ENCODE measurements at regions not wholly inside any gene's neighbourhood (a gene's known extent, or its start where the extent isn't known, plus 50 kb on each side); places are given as distances from the start of the nearest gene placed in this dataset.

DNA sequence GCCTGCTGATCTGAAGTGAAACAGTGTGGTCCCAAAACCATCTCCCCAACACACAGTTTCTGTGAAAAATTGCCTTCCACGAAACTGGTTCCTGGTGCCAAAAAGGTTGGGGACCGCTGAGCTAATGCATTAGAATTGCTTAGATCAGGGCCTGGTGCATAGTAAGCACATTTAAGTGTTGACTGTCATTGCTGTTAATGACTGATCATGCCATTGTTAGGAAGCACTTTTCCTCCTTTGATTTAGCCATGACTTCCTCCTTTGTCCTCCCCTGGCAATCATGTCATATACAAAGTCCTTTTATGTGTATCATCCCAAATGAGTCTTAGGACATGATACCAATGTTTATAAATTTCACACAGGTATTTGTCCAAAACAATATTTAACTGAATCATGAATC is 81.5 kb upstream of the ATP11B start:
- DNase-seq, result no peak

DNA sequence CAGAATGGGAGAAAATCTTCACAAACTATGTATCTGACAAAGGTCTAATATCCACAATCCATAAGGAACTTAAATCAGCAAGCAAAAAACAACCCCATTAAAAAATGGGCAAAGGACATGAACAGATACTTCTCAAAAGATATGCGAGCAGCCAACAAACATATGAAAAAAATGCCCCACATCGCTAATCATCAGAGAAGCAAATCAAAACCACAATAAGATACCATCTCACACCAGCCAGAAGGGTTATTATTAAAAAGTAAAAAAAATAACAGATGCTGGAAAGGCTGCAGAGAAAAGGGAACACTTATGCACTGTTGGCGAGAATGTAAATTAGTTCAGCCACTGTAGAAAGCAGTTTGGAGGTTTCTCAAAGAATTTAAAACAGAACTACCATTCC is 80.2 kb upstream of the ATP11B start:
- no peak for DNase-seq

DNA sequence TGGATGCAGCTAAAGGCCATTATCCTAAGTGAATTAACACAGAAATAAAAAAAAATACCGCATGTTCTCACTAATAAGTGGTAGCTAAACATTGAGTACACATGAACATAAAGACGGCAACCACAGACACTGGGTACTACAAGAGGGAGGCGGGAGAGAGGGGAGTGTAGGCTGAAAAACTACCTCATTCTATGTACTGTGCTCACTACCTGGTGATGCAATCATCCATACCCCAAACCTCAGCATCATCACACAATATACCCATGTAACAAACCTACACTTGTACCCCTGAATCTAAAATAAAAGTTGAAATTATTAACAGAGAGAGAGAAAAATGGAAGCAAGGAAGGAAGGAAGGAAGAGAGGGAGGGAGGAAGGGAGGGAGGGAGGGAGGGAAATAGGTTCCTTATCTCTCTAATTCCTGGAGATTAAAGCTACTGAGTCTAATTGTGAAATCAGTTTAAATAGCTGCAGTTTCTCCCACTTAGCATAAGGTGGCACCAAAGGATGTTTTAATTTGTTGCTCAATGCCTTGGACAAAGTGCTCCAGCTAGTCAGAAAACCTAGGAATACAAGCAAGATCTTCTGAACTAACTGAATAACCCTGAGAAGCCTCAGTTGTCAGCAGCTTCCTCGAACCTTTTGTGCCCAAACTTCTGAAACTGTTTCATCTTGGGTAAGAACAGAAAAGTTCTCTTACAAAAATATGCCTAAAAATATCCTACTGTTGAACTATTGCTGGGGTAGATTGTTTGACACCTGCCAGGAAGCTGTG is 79.4 kb upstream of the ATP11B start:
- peak; percentile 84 to 89 for DNase-seq

DNA sequence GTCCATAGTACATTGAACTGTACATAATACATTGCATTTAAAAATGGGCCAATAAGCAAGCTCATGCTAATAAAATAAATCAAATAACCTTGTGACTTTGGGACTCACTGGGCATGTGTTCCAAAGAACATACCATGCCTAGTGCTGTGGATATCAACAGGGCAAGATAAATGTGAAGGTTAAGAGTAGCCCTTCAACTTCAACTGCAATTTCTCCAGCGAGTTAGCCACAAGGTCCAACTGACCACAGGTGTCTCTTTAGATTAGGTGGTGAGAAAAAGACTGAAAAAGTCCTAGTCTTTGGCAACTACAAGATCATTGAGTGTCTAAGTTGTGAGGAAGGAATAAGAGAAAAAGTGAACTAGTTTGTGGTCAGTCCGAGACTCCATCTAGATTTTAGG is 78.3 kb upstream of the ATP11B start:
- no peak for DNase-seq

DNA sequence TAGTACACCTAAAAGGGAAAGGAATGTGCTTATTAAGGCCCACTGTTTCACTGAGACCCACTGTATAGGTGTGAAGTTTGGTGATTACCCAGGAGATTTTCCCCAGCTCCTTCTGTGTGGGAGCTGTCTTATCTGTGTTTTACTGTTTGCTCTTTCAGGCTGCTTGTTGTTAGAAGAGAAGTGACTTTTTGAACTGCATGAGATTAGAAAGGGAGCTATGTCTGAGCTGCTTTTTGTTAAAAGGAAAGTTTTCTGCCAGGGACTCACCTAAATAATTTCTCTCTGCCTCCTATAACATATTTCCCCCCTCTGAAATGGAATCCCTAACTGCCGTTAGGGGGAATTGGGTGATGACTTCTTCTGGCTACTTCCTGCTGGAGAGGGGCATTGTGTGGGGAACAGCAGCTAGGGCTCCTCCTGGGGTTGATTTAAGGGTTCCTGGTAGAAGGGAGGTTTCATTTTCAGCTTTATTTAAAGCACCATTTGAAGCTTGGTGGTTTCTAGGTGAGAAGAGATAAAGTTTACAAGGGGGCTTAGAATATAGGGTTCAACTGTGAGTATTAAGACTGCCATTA is 77.1 kb upstream of the ATP11B start:
- no peak for DNase-seq

DNA sequence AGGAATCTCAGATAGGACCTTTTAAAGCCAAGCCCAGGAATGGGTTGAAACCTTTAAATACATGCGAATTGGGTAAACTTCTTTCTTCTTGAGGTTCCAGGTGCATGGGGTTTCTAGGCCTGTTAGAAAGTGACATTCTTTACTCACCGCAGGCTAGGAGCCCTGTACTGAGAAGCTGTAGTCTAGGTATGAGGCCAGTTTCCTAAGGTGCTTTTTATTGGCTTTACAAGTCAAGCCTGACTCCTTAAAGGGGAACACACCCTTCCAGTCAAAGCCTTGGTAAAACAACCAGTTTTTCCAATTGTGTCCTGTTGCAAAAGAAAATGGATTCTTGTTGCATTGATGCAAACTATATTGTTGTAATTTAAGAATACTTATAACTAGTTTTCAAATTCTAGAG is 76.1 kb upstream of the ATP11B start:
- DNase-seq, result no peak

DNA sequence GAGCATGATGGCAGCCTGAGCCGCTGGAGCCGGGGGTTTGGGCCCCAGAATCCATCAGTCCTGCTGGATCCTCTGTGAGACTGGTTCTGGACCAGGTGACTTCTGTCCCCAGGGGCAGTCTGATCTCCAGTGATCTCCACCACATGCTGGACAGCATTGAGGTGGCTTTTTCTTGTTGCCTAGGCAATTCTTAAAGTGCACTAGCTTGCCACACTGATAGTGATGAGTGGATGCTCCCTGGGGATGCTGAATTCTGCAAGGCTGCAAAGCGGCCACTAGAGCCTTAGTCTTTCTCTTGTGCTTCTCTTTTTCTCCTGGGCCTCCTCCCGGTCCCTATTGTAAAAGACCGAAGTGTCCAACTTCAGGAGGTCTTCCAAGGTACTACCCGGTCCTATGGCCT is 70.4 kb upstream of the ATP11B start:
- no peak for DNase-seq

DNA sequence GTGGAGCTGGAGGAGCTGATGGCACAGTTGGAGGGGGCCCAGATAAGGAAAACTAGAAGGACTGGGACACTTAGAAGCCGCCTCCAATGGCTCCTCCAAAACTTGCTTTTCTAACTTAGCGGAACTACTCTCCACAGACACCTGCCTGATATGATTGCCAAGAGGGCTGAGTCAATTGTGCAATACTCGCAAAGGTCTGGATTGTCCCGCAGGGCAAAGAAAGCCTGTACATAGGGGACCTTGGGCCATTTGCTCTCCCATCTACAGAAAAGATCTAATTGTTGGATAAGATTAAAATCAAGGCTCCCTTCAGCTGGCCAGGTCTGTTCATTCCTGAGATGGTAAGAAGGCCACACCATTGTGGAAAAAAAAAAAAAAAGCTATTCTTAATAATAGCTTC is 69.7 kb upstream of the ATP11B start:
- no peak for DNase-seq

DNA sequence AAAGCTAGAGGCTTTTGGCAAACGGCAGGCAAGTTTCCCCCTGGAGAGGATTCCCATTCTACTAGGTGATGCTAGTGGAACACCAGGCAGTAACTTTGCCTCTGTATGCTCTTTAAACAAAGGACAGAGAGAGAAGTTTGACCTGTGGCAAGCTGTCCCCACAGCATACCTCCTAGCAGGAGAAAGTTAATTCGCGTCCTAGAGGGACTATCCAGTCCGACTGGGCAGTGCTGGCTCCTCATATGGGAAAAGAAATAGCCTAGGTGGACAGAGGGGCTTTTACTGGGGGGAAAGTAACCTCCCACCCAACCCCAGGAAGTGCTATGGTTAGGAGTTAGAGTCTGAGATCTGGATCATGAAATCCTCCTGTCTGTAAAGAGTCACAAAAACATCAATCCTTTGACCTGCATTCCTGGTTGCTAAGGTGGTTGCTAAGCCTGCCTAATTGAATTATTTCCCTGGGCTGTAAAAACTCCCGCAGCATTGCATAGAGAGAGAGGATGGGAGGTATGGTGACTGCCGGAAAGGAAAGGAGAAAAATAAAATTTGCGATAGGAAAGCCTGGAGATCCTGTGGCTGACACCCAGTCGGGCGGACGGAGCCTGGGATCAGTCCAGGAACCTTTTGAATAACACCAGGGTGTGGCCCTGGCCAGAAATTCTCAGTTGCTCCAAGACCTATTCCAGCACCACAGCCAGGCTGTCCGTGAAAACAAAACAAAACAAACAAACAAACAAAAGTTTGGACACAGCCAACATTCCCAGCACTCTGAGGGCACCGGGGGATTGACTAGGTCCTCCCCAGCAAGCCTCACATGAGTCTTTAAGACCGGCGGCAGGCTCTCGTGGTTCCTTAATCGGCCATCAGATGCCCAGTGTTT is 67.7 kb upstream of the ATP11B start:
- DNase-seq, result no peak

DNA sequence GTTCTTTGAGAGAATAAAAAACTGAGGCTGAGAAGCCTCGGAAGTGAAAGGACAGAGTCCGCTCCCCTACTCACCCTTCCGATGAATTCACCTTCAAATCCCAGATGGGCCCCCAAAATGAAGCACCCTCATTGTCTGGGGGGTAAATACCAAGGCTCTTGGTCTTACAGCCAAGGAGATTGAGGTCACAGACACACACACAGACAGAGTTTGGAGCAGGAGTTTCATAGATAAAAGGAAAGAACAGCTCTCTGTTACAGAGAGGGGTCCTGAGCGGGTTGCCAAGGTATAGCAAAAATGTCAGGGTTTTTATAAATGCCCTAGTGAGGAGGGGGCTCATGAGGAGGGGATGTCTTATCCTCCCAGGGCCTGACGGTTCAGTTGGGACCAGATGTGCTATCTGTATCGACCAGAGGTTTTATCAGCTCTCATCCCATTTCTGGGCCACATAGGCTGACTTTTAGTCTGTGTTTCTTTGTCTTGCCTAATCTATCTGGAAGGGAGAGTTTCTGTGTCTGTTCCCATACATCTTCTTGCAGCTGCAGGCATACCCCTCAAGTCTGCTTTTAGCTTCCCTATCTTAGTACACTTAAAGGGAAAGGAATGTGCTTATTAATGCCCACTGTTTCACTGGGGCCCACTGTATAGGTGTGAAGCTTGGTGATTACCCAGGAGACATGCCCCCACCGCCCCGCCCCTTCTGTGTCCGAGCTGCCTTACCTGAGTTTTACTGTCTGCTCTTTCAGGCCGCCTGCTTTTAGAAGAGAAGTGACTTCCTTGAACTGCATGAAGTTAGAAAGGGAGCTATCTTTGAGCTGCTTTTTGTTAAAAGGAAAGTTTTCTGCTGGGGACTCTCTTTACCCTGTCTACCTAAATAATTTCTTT is 66.8 kb upstream of the ATP11B start:
- no peak for DNase-seq

DNA sequence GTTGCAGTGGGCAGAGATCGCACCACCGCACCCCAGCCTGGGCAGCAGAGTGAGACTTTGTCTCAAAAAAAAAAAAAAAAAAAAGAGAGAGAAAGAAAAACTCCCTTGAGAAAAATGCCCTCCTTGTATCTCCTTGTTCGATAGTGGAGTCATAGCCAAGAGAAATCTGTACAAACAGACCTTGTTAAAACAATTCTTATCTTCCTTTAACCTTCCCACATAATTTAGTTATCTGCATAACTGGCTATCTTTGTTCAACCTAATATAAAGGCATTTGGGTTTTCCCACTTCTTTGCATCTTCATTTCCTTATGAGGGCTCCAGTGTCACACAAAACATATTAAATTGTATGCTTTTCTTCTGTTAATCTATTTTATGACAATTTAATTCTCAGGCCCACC is 65.1 kb upstream of the ATP11B start:
- DNase-seq, result no peak

DNA sequence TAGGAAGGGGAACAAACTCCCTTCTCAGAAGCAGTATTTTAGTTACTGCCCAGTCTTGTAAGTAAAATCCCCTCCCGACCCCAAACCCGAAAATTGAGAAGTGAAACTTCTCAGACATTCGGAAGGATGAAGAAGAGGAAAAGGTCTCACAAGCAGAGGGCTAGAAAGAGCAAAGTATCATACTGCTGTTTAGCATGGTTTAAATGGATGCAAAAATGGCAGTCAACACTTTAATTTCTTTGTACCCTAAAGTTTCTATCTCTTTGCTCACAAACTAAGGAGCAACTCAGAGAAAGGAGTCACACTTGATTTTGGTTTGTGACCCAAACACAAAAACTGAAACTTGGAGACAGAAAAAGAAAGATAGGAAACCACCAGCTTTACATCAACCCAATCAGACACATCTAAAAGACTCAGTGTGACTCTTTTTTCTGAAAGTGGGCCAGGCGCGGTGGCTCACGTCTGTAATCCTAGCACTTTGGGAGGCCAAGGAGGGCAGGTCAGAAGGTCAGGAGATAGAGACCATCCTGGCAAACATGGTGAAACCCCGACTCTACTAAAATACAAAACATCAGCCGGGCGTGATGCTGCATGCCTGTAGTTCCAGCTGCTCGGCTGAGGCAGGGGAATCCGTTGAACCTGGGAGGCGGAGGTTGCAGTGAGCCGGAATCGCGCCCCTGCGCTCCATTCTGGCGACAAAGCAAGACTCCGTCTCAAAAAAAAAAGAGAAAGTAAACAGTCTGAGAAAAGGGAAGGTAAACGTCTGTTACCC is 63.2 kb upstream of the ATP11B start:
- DNase-seq, result no peak

DNA sequence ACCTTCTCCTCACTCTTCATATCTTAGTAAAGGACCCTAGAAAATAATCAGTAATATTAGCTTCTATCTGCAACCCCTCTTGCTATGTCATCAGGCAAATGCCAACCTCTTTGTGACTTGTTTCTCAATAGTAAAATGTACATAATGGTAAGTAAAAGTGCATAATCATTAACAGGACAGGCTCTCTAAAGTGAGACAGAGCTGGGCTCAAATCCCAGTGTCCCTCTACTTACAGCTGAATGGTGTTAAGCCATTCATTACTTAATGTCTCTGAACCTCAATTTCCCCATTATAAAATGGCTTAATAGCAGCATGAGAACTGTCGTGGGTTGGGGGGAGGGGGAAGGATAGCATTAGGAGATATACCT is 62.6 kb upstream of the ATP11B start:
- no peak for DNase-seq

DNA sequence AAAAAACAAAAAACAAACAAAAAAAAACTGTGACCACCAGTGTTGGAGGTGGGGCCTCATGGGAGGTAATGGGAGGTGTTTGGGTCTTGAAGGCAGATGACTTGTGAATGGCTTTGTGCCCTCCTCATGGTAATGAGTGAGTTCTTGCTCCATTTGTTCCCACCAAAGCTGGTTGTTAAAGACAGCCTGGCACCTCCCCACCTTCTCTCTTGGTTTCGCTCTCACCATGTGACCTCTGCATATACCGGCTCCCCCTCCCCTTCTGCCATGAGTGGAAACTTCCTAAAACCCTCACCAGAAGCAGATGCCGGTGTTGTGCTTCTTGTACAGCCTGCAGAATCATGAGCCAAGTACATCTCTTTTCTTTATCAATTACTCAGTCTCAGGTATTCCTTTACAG is 61.5 kb upstream of the ATP11B start:
- no peak for DNase-seq

DNA sequence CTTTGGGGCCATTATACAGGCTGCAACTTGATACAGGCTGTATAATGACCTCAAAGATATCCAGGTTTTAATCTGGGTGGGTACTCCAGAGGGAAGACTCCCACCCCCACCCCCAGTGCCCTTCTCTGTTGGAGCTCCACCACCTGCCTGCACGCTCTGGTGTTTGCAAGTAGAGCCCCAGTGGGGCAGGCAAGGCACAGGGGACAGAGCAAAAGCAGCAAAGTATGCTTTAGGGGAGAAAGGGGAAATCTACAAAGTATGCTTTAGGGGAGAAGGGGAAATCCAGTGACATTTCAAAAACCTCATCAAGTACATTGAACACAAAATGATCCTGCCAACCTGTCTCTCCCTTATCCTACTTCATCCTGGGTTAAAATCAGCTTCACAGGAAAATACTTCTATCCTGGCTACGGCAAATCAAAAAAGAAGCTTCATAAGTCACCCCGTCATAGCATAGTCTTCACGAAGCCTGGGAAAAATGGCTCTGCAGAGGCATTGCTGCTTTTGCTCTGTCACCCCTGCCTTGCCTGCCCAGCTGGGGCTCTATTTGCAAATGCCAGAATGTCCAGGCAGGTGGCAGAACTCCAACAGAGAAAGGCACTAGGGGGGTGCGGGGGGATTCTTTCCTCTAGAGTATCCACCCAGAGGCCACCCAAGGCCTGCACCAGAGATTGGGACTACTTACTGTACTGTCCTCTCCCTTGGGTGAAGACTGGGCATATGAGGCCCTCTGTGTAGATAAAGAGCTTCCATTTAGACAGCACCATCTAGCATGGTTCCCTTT is 60.9 kb upstream of the ATP11B start:
- DNase-seq, result no peak

DNA sequence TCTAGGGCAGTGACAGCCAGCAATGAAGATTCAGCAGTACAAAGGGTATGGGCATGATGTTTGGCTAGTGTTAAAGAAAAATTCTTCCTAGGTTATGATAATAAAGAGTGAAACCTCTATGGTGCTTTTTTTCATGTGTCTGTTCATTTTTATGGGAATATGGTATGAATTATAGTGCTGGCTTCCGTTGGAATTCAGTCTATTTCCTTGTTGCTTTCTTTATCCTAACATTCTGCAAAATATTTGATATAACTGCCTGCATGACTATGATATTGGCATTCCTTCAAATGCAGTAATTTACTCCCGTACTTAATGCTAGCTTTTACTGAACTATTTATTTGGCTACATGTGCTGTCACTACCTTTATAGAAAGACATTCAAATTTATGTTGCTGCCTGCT is 57.6 kb upstream of the ATP11B start:
- DNase-seq, result no peak

DNA sequence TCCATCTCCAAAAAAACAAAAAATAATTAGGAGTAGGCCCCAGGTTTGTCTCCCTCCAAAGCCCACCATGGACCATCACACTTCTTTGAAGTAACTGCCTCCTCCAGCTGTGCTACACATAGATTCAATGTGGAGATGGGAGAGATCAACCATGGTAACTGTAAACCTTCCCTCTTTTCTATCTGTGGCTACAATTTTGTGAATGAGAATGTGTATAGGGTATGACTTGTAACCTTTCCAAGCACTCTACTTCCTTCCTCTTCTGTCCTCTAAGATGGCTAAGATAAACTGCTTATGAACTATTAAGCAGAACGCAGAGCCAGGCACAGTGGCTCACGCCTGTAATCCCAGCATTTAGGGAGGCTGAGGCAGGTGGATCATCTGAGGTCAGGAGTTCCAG is 55.5 kb upstream of the ATP11B start:
- peak; percentile 11 to 35 for DNase-seq

DNA sequence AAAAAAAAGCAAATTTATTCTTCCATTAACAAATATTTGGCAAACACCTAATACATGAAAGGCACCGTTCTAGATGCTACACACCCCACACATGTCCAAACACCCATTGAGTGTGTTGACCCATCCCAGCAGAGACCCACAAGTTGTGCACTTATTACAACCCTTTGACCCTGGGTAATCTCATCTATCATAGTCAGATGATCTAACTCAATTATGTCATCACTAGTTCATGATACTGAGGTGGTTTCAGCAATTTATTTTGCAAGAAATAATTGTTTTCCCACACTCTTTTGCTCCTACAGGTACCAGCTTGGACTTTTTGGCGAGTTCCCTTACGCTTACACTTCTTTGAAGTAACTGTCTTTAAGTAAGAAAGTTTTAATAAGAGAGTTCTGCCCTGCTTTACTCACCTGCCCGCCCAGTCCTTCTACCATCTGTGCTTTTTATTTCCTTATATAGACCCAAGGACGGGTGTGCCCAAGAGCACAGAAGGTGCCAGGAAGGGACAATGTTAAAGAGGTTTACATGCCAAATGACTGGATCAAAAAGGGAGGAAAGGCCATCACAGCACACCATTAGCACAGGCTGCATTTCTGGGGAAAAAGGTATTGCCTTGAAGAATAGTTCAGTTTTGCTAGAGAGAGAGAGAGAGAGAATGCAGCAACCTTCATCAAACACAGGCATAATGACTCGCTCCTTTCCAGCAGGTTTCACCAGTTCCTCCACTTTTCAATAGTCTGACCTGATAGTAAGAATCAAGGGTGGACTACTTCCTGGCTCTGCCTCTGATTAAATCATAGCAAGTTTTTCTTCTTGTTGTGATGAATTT is 54.5 kb upstream of the ATP11B start:
- DNase-seq, result no peak

DNA sequence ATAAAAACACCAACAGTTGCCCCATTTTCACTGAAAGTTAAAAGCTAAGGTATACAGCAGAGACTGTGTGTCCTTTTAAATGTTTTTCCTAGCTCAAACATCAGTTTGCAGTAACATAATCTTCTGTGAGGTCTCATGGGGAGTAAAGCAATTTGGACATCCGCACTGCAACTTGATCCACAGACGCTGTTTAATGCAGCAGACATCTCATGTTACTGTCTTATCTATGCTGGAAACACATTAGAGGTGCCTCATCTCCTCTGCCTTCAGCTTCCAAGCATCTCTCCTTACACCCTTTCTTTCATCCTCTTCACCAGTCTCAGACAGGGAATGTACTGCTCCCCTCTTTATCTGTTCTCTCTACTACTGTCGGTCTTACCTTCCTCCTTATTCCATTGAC is 53.7 kb upstream of the ATP11B start:
- DNase-seq, result no peak

DNA sequence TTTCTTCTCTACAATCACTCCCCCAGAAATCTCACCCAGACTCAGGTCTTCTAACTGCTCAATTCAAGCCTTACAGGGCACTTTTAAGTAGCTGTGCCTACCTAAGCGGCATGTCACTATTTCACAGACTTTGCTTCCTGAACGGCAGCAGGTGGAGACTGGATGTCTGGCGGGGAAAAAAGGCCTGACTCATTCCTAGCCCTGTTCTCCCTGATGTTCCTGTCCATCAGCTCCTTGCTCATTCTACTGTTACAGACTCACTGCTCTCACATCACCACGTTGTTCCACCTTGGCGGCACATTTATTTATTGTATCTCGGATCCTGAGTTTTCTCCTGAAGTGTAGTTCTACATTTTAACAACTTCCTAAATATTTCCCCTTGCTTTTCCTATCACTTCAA is 52.6 kb upstream of the ATP11B start:
- no peak for DNase-seq

DNA sequence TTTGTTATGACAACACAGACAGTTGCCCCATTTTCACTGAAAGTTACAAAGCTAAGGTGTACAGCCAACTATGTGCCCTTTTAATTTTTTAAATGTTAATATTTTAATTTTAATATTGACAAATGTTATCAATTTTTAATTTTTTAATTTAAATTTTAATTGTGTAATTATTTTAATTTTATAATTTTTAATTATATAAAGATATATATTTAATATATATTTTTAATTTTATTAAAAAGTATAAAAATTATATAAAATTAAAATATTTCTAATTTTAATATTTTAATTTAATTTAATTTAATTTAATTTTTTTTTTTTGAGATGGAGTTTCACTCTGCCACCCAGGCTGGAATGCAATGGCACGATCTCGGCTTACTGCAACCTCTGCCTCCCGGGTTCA is 52.1 kb upstream of the ATP11B start:
- DNase-seq, result no peak
